ENCODE measurements at regions not wholly inside any gene's neighbourhood (a gene's known extent, or its start where the extent isn't known, plus 50 kb on each side); places are given as distances from the start of the nearest gene placed in this dataset.

GRCh38 chr5:118303296-118303695, 685.1 kb downstream of the DTWD2 start:
- H3K9me3 ChIP-seq (ENCODE audit: insufficient read depth, low read length) = no peaks in the 10 kb centered on the region
- H3K36me3 ChIP-seq (replicated peaks; ENCODE audit: low read depth, low read length) = no peaks in the 10 kb centered on the region
- H3K4me1 ChIP-seq (ENCODE audit: low read length) = no peaks in the 10 kb centered on the region
- H3K27me3 ChIP-seq (ENCODE audit: low read depth, low read length) = no peaks in the 10 kb centered on the region
- H3K27ac ChIP-seq (ENCODE audit: low read length) = no peak overlapping the region
- TF ChIP-seq CTCF (IDR thresholded peaks at IDR 0.05; ENCODE audit: low read depth, low read length) (no peak), EZH2phosphoT487 (IDR thresholded peaks at IDR 0.05; ENCODE audit: low read depth) (no peak)
- H4K20me1 ChIP-seq (ENCODE audit: insufficient read depth, low read length) = no peaks in the 10 kb centered on the region
- H3K4me3 ChIP-seq (ENCODE audit: low read length) = no peak overlapping the region
- no peak overlapping the region for H2AFZ ChIP-seq (ENCODE audit: low read depth, low read length)
- H3K79me2 ChIP-seq (ENCODE audit: low read length) = no peaks in the 10 kb centered on the region
- H3K9ac ChIP-seq (ENCODE audit: low read length) = no peak overlapping the region
- no peak overlapping the region for H3K4me2 ChIP-seq (ENCODE audit: low read length)

GRCh38 chr5:118302786-118303185, 685.6 kb downstream of the DTWD2 start:
- Histone ChIP-seq H3K27me3 (ENCODE audit: low read depth, low read length) (no peaks in the 10 kb centered on the region), H3K4me2 (ENCODE audit: low read length) (no peak overlapping the region), H3K27ac (ENCODE audit: low read length) (no peak overlapping the region), H4K20me1 (ENCODE audit: insufficient read depth, low read length) (no peaks in the 10 kb centered on the region), H2AFZ (ENCODE audit: low read depth, low read length) (no peak overlapping the region), H3K4me1 (ENCODE audit: low read length) (no peaks in the 10 kb centered on the region), H3K36me3 (replicated peaks; ENCODE audit: low read depth, low read length) (no peaks in the 10 kb centered on the region), H3K79me2 (ENCODE audit: low read length) (no peaks in the 10 kb centered on the region), H3K9me3 (ENCODE audit: insufficient read depth, low read length) (no peaks in the 10 kb centered on the region), H3K4me3 (ENCODE audit: low read length) (no peak overlapping the region), H3K9ac (ENCODE audit: low read length) (no peak overlapping the region)
- TF ChIP-seq EZH2phosphoT487 (IDR thresholded peaks at IDR 0.05; ENCODE audit: low read depth) (no peak), CTCF (IDR thresholded peaks at IDR 0.05; ENCODE audit: low read depth, low read length) (no peak)

- Histone ChIP-seq H3K27ac (ENCODE audit: low read length) (no peak overlapping the region), H3K79me2 (ENCODE audit: low read length) (no peaks in the 10 kb centered on the region), H3K4me2 (ENCODE audit: low read length) (no peak overlapping the region), H3K9me3 (ENCODE audit: insufficient read depth, low read length) (no peaks in the 10 kb centered on the region), H4K20me1 (ENCODE audit: insufficient read depth, low read length) (no peaks in the 10 kb centered on the region), H3K9ac (ENCODE audit: low read length) (no peak overlapping the region), H3K4me3 (ENCODE audit: low read length) (no peak overlapping the region), H3K27me3 (ENCODE audit: low read depth, low read length) (no peaks in the 10 kb centered on the region), H3K36me3 (replicated peaks; ENCODE audit: low read depth, low read length) (no peaks in the 10 kb centered on the region), H2AFZ (ENCODE audit: low read depth, low read length) (no peak overlapping the region), H3K4me1 (ENCODE audit: low read length) (no peaks in the 10 kb centered on the region)
- TF ChIP-seq CTCF (IDR thresholded peaks at IDR 0.05; ENCODE audit: low read depth, low read length) (no peak), EZH2phosphoT487 (IDR thresholded peaks at IDR 0.05; ENCODE audit: low read depth) (no peak)
Measured at GRCh38 chr5:118301696-118302095, 686.7 kb downstream of the DTWD2 start.

GRCh38 chr5:118295045-118295444, 693.3 kb downstream of the DTWD2 start:
- no peak overlapping the region for H3K4me2 ChIP-seq (ENCODE audit: low read length)

More at GRCh38 chr5:118295045-118295444, 693.3 kb downstream of the DTWD2 start:
- H3K9me3 ChIP-seq (ENCODE audit: insufficient read depth, low read length) = no peaks in the 10 kb centered on the region
- H3K27ac ChIP-seq (ENCODE audit: low read length) = no peak overlapping the region
- H3K79me2 ChIP-seq (ENCODE audit: low read length) = no peaks in the 10 kb centered on the region
- TF ChIP-seq EZH2phosphoT487 (IDR thresholded peaks at IDR 0.05; ENCODE audit: low read depth) (no peak), CTCF (IDR thresholded peaks at IDR 0.05; ENCODE audit: low read depth, low read length) (no peak)
- no peaks in the 10 kb centered on the region for H4K20me1 ChIP-seq (ENCODE audit: insufficient read depth, low read length)
- H3K36me3 ChIP-seq (replicated peaks; ENCODE audit: low read depth, low read length) = no peaks in the 10 kb centered on the region
- H2AFZ ChIP-seq (ENCODE audit: low read depth, low read length) = no peak overlapping the region
- no peaks in the 10 kb centered on the region for H3K27me3 ChIP-seq (ENCODE audit: low read depth, low read length)
- H3K4me3 ChIP-seq (ENCODE audit: low read length) = no peak overlapping the region
- no peak overlapping the region for H3K9ac ChIP-seq (ENCODE audit: low read length)
- peaks cover 6% of the 10 kb centered on the region; the same call in 1 of the 2 replicates for H3K4me1 ChIP-seq (ENCODE audit: low read length)

Measured in OCI-LY3 (cell line).